Gastroesophageal sphincter (tissue), 4 donors: ENCODE measurements at regions not wholly inside any gene's neighbourhood (a gene's known extent, or its start where the extent isn't known, plus 50 kb on each side); places are given as distances from the start of the nearest gene placed in this dataset.

ENCODE experiments used
- ATAC-seq: fragments of 150-250 bp; one replicate; pipeline ENCODE4 v1.9.1; 2016; ENCODE audit warnings: mild to moderate bottlenecking, moderate library complexity
- H3K27ac ChIP-seq, 4 donors: fragments of 200-600 bp; sonication (generic) in 3 of 4; 1 replicate in 3 of 4; 2 replicates in 1 of 4; pipeline ENCODE4 v1.5.1; 2016 to 2019
- H3K27me3 ChIP-seq: fragments of 200-600 bp; sonication (generic); one replicate; pipeline ENCODE4 v1.5.1; 2019
- H3K36me3 ChIP-seq, 2 donors: fragments of 200-600 bp; sonication (generic); one replicate each; pipeline ENCODE4 v1.5.1; 2019; ENCODE audit warnings: control low read depth in 1 of 2
- H3K4me1 ChIP-seq, 3 donors: fragments of 200-600 bp; sonication (generic); 1 replicate in 2 of 3; 2 replicates in 1 of 3; pipeline ENCODE4 v1.5.1; 2016 to 2019; ENCODE audit warnings: control low read depth in 2 of 3
- H3K4me3 ChIP-seq, 2 donors: fragments of 200-600 bp; sonication (generic); one replicate each; pipeline ENCODE4 v1.5.1; 2019; ENCODE audit warnings: mild to moderate bottlenecking in 1 of 2, moderate library complexity in 1 of 2
- H3K9me3 ChIP-seq, 3 donors: fragments of 200-600 bp; sonication (generic); one replicate each; pipeline ENCODE4 v1.5.1; 2017 to 2019; ENCODE audit warnings: control low read depth in 2 of 3
- EP300 ChIP-seq: sonication (generic); formaldehyde crosslinking; IDR thresholded peaks from one replicate; pipeline ENCODE4 v1.6.1; 2017; ENCODE audit warnings: antibody characterized with exemption, mild to moderate bottlenecking
- POLR2A ChIP-seq, 2 donors: fragments of 450-650 bp; IDR thresholded peaks; one replicate each; pipeline ENCODE4 v1.6.1; 2017; ENCODE audit warnings: antibody characterized with exemption in 2 of 2, mild to moderate bottlenecking in 2 of 2, moderate library complexity in 1 of 2
- POLR2AphosphoS5 ChIP-seq: sonication (generic); formaldehyde crosslinking; IDR thresholded peaks from one replicate; pipeline ENCODE4 v1.6.1; 2017; ENCODE audit warnings: antibody characterized with exemption
- WGBS, 2 donors: methylation state at CpG; one replicate each; pipeline ENCODE4 v1.1.5; 2018; ENCODE audit warnings: low coverage in 1 of 2; 5-methylcytosine and 5-hydroxymethylcytosine counted together
- TF ChIP-seq, protein P1 (sequence below), 4 experiments: fragments of 200-600 bp in 2 of 4; fragments of 450-650 bp in 2 of 4; sonication (generic) in 1 of 4; IDR thresholded peaks; one replicate each; pipeline ENCODE4 v1.5.1; 2017 to 2019; ENCODE audit warnings: antibody characterized with exemption in 4 of 4, mild to moderate bottlenecking in 2 of 4, moderate library complexity in 2 of 4

DNA sequence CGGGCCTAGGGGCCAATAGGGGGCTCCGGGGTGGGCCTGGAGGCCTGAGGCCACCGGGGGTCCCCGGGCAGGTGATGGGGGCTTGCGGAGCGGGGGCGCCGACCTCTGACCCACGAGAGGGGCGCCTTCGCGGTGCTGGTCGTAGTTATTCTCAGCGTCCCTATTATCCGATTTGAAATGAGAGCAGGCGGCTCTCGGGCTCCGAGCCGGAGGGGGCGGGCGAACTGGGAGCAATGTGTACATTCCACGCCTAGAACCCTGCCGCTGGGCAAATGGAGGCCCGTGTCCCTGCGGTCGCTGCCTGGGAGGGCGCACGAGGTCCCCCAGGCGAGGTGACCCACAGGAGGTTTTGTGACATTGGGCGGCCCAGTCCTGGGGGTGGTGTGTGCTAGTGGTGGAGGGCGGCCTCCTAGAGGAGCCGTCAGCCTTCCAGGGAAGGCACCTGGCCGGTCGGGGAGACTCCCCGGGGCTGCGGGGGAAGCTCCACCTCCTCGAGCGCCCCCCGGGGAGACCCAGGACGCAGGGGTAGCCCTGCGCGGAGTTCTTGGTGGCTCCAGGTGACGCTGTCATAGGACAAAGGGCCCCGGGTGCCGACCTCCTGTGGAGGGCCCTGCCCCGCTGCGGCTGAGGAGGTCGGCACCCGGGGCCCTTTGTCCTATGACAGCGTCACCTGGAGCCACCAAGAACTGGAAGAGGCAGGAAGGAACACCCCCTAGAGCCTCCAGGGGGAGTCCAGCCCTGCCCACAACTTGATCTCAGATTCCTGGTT is 102.6 kb upstream of the PRKX start:
- no peak for TF ChIP-seq POLR2AphosphoS5
- peak overlapping the region; percentile 93 to 98 (median 96) for H3K27ac ChIP-seq
- H3K9me3 ChIP-seq: no peaks in the 10 kb centered on the region
- peaks cover 0 to 19% (median 5%) of the 10 kb centered on the region in 3 donors for H3K4me1 ChIP-seq
- WGBS, 2 donors: no CpG with 5 or more reads among the region's 50 CpGs
- H3K27me3 ChIP-seq: no peaks in the 10 kb centered on the region
- H3K4me3 ChIP-seq: peak overlapping the region; percentile 77 to 94
- ATAC-seq: no peak
- H3K36me3 ChIP-seq: no peaks in the 10 kb centered on the region

DNA sequence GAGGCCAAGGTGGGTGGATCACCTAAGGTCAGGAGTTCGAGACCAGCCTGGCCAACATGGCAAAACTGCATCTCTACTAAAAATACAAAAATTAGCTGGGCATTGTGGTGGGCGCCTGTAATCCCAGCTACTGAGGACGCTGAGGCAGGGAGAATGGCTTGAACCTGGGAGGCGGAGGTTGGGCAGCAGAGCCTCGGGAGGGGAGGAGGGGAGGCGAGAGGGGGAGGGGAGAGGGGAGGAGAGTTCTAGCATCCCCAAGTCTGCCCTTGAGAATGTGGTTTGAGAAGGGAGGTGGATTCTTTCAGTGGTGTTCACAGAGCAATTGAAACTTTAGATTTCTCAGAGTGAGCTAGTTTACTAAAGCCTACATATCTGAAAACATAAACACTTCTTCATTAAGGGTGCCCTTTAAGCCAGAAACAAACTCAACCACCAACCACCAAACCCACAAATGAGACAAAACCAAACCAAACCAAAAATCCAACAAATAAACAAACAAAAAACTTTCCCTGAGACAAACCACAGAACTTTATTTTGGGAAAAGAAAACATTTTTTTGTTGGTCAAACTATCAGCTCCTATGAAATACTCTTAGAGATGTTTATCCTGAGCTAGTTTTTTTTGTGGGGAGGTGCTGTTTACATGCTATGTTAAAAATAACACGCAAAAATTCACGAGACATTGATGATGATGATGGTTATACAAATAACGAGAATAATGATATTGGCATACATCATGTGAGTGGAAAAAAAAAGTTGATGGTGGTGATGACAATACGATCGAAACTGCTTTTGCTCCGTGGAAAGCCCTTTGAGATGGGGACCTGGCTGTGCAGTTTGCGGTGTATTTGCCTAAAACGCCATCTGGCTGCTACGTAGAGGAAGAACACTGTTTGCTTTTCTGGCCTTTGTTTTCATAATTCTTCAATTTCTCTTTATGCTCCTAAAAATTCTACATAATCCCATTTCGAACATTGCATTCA is 98.2 kb upstream of the PRKX start:
- no peak overlapping the region for H3K4me3 ChIP-seq
- 3 to 13% methylated on average over 10 to 12 of the region's 16 CpGs for WGBS, 2 donors

DNA sequence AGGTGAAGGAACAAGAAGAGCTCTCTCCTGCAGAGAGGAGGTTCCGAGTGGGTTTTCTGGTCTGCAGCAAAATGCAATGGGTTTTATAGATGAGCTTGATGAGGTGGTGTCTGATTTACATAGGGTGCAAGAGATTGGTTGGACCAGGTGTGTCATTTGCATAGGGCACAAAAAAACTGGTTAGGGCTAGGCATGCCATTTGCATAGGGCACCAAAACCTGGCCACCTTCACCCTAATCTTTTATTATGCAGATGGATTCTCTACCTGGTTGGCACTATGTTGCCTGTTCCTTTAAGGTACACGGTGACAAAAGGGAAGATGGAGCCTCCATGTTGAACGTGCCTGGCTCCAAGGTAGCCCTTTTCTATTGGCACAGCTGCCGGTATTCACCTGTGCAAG is 94.5 kb upstream of the PRKX start:
- H3K36me3 ChIP-seq: no peaks in the 10 kb centered on the region
- ATAC-seq: no peak
- TF ChIP-seq POLR2A (IDR thresholded peaks at IDR 0.05) (no peak), EP300 (no peak), POLR2AphosphoS5 (no peak)
- TF ChIP-seq, protein P1, sequence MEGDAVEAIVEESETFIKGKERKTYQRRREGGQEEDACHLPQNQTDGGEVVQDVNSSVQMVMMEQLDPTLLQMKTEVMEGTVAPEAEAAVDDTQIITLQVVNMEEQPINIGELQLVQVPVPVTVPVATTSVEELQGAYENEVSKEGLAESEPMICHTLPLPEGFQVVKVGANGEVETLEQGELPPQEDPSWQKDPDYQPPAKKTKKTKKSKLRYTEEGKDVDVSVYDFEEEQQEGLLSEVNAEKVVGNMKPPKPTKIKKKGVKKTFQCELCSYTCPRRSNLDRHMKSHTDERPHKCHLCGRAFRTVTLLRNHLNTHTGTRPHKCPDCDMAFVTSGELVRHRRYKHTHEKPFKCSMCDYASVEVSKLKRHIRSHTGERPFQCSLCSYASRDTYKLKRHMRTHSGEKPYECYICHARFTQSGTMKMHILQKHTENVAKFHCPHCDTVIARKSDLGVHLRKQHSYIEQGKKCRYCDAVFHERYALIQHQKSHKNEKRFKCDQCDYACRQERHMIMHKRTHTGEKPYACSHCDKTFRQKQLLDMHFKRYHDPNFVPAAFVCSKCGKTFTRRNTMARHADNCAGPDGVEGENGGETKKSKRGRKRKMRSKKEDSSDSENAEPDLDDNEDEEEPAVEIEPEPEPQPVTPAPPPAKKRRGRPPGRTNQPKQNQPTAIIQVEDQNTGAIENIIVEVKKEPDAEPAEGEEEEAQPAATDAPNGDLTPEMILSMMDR (IDR thresholded peaks at IDR 0.05): no peak
- no peak overlapping the region for H3K4me3 ChIP-seq
- no peaks in the 10 kb centered on the region for H3K9me3 ChIP-seq
- H3K27me3 ChIP-seq: peaks cover 12% of the 10 kb centered on the region
- no peak overlapping the region for H3K27ac ChIP-seq
- H3K4me1 ChIP-seq: no peaks in the 10 kb centered on the region
- WGBS, 2 donors: 44 to 50% methylated on average over 1 to 2 of the region's 4 CpGs

More for the DNA sequence above, 98.2 kb upstream of the PRKX start:
- Histone ChIP-seq H3K9me3 (no peaks in the 10 kb centered on the region), H3K36me3 (no peaks in the 10 kb centered on the region), H3K27me3 (peaks cover 9% of the 10 kb centered on the region), H3K27ac (no peak overlapping the region), H3K4me1 (peaks cover 0 to 13% (median 2%) of the 10 kb centered on the region in 3 donors)
- TF ChIP-seq EP300: no peak
- TF ChIP-seq, protein P1 (IDR thresholded peaks at IDR 0.05): peak in 2 of 4 experiments; percentile 34 to 68
- no peak for ATAC-seq

DNA sequence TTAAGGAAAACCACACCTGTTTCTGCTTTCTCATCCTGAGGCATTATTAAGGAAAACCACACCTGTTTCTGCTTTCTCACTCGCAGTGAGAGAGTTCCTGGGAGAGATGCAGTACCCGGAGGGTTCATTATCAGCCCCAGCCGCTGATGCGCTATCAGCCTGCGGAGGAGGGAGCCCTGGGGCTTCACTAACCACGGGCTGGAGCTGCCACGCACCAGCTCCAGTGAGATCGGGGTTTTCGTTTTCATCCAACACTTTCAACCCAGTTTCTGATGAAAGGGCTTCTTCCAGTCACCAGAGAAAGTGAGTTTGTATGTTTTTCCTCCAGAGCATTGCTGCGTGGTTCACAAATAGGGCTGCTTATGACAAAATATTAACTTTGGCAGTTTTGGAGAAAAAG is 93.2 kb upstream of the PRKX start:
- Histone ChIP-seq H3K9me3 (no peaks in the 10 kb centered on the region), H3K4me1 (no peaks in the 10 kb centered on the region), H3K36me3 (no peaks in the 10 kb centered on the region), H3K27ac (no peak overlapping the region), H3K4me3 (no peak overlapping the region), H3K27me3 (peaks cover 12% of the 10 kb centered on the region)
- no peak for ATAC-seq
- 60% methylated on average over 1 of the region's 10 CpGs; no CpG with 5 or more reads in 1 of the 2 donors for WGBS, 2 donors
- TF ChIP-seq, protein P1 (IDR thresholded peaks at IDR 0.05): no peak
- TF ChIP-seq EP300: no peak
- TF ChIP-seq POLR2A (IDR thresholded peaks at IDR 0.05): no peak
- no peak for TF ChIP-seq POLR2AphosphoS5

DNA sequence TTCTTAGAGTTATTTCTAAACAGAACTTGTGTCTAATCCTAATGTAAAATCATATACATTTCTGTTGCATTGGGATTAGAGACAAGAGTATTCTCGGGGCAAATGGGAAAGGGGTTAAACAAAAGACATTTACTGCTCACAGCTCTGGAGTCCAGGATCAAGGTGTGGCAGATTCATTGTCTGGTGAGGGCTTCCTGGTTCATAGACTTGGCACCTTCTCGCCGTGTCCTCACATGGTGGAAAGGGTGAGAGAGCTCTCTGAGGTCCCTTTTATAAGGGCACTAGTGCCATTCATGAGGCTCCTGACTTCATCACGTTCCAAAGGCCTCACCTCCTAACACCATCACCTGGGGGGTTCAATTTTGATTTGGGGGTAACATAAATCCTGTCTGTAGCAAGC is 90.3 kb upstream of the PRKX start:
- peaks cover 12% of the 10 kb centered on the region for H3K27me3 ChIP-seq
- no peak overlapping the region for H3K27ac ChIP-seq
- no peak for ATAC-seq
- H3K36me3 ChIP-seq: no peaks in the 10 kb centered on the region
- no peaks in the 10 kb centered on the region for H3K4me1 ChIP-seq
- no peaks in the 10 kb centered on the region for H3K9me3 ChIP-seq
- H3K4me3 ChIP-seq: no peak overlapping the region
- 51 to 64% methylated on average over 2 to 4 of the region's 4 CpGs for WGBS, 2 donors
- TF ChIP-seq POLR2A (IDR thresholded peaks at IDR 0.05) (no peak), POLR2AphosphoS5 (no peak), EP300 (no peak)
- TF ChIP-seq, protein P1 (IDR thresholded peaks at IDR 0.05): no peak
